Motor neuron (in vitro differentiated cells): ENCODE measurements at regions not wholly inside any gene's neighbourhood (a gene's known extent, or its start where the extent isn't known, plus 50 kb on each side); places are given as distances from the start of the nearest gene placed in this dataset.
A peak's percentile ranks its signal among the peaks of the same experiment; 100 is the strongest.
"Not testable (repeated sequence)": the region's sequence is repeated elsewhere in the genome, so short reads cannot be mapped to it uniquely, and the experiment has no call there.

Source experiments
- ATAC-seq, 8 experiments: fragments of 200-7000 bp; cut with Tn5 transposase; replicated peaks in 6 of 8; 2 replicates each; pipeline ENCODE4 v1.8.0; 2021; ENCODE audit warnings: mild to moderate bottlenecking in 8 of 8, moderate library complexity in 8 of 8
- H3K27ac ChIP-seq, 2 donors: fragments of 250-450 bp; sonication (Bioruptor Pico); 2 replicates each; pipeline ENCODE4 v1.9.0; 2021; ENCODE audit warnings: antibody characterized with exemption in 2 of 2, mild to moderate bottlenecking in 2 of 2, moderate library complexity in 1 of 2
- H3K4me1 ChIP-seq, 2 donors: fragments of 250-450 bp; sonication (Bioruptor Pico); replicated peaks in 1 of 2; 2 replicates each; pipeline ENCODE4 v1.6.1; 2021; ENCODE audit warnings: antibody characterized with exemption in 2 of 2, mild to moderate bottlenecking in 2 of 2, moderate library complexity in 1 of 2
- H3K4me3 ChIP-seq, 5 donors: fragments of 250-450 bp; sonication (Bioruptor Pico); 2 replicates each; pipeline ENCODE4 v1.9.0; 2021; ENCODE audit warnings: antibody characterized with exemption in 5 of 5, mild to moderate bottlenecking in 5 of 5, moderate library complexity in 4 of 5
- WGBS, 10 experiments: fragments of 450-650 bp; shearing (Covaris generic); methylation state at CpG; one replicate each; pipeline ENCODE4 v1.0.0; 2022; 5-methylcytosine and 5-hydroxymethylcytosine counted together
- in situ Hi-C, 9 experiments: fragments of 400-800 bp; cut with MboI; loops; one replicate each; pipeline ENCODE4 v1.15.0; 2021; ENCODE audit warnings: low sequenced_read_pairs in 9 of 9, low pct_unique_long_range_greater_than_20kb in 2 of 9; ENCODE audit not compliant: unreplicated experiment in 9 of 9

DNA sequence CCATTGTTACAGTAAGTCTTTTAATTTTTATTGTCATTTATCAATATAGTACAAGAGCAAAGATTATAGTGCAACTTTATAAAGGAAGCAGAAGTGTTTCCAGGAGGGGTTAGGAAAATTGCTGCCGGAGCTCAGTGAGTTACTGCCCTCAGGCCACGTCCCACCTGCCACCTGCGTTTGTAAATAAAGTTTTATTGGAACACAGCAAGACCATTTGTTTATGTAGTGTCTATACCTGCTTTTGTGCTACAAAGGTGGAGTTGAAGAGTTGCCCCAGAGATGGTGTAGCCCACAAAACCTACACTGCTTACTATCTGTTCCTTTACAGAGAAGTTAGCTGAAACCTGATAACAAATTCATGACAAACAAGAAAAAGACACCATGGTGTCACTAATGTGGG lies 437.8 kb upstream of the B3GAT1 start:
- Histone ChIP-seq H3K27ac (no peak overlapping the region), H3K4me1 (peaks cover 22 to 27% of the 10 kb centered on the region in 2 donors), H3K4me3 (no peak overlapping the region)
- in situ Hi-C loops = no loop called here
- ATAC-seq = no peak
- WGBS, 10 experiments = 0 to 100% (median 81%) methylated on average over 2 to 3 of the region's 3 CpGs; no CpG with 5 or more reads in 2 of the 10 experiments

DNA sequence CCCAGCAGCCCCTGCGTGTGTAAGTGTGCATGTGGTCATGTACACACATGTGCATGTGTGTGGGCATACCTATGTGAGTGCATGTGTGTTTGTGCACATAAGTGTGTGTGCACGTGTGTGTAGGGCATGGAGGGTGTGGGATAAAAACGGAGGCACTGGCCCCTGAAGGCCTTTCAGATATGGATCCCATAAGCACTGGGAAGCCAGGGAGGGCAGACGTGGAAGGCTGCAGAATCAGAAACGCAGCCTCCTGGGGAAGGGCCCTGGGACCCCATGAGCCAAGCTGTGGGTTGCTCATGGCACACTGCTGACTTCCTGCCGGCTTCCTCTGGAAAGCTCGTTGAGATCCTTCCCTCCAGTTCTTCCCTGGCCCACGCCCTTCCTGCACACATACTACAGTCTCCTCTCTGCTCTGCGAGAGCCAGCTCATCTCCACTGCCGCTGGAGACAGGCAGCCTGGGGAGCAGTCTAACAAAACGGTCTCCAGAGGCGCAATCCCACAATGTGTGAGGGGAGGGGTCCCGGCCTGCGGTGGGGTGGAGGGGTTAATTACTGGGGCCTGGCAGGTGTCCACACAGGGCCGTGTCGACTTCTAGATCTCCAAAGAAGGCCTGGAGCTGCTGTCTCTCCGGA lies 435.2 kb upstream of the B3GAT1 start:
- Histone ChIP-seq H3K4me3 (no peak overlapping the region), H3K4me1 (peaks cover 30 to 38% of the 10 kb centered on the region in 2 donors), H3K27ac (no peak overlapping the region)
- WGBS, 10 experiments = 0 to 85% (median 75%) methylated on average over 2 to 4 of the region's 17 CpGs; no CpG with 5 or more reads in 6 of the 10 experiments
- in situ Hi-C loops = no loop called here
- peak in 5 of 8 experiments; percentile 16 to 60 (median 43) for ATAC-seq

DNA sequence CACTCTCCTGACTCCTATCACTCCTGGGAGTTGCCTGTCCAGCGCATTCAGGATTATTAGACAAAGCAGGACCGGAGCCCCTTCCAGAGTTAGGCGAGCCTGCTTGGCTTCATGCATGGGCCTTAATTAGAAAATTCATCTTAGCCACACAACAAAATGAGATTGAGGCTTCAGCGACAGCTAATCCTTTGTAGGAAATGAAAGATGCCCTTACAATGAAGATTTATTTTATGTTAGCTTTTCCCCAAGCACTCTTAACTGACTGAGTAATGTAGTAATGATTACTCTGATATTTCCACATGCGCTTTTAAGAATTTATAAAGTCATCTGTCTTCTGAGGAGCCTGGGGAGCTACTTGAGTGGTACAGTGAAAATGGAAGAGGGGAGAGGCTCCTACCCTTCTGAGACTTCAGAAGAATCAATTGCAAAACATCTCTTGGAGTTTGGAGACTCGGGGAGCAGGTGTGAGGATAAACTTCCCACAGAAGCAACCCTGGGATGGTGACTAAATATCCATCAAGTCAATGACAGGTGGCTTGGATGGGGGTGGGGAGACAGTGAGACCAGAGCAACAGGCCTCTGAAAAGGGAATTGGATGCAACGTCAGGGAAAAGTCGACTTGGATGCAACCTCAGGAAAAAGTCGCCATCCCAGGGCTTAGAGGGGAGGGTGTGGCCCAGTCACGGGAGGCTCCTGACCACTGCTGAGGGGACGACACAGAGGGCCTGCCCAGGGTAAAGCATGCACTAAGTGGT lies 434.5 kb upstream of the B3GAT1 start:
- in situ Hi-C loops = no loop called here
- H3K4me1 ChIP-seq = peaks cover 37 to 45% of the 10 kb centered on the region in 2 donors
- ATAC-seq = peak in 5 of 8 experiments; percentile 50 to 67 (median 58)
- H3K27ac ChIP-seq = no peak overlapping the region
- WGBS, 10 experiments = 16 to 59% (median 35%) methylated on average over 3 to 9 of the region's 11 CpGs; no CpG with 5 or more reads in 1 of the 10 experiments
- no peak overlapping the region for H3K4me3 ChIP-seq

DNA sequence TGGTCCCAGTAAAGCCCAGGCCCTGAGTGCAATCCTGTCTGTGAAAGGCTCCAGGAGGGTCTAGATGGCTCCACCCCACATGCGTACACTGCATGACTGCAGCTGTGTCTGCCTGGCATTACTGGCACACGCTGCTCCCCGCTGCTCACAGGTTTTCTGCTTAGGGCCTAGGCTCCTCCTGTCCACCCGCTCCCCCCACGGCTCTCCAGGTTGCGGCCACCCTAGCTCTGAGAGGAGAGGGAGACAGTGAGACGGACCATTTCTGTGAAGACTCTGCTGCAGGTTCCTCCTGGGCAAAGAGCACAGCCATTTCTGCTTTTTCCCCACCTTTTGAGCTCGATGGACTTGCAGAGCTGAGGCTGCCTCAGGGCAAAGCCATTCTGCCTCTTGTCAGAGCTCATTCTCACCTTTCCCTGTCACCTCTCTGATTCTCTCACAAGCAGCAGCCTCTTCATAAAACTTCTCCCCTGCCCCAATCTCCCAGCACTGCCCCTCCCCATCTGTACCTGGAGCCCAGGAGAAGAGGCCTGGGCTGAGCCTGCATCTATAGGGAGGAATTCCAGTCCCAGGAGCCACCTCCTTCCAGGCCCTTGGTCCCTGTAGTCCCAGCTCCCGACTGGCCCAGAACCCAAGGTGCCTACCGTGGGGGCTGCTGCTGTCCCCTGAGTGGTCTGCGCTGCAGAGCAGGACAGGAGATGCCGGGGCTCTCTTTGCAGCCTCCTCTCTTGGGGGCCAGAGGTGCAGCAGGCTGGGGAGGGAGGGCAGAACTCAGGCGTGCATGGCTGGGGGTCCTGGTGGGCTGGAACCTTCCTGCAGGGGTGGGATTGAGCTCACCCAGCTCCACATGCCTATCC lies 433.7 kb upstream of the B3GAT1 start:
- no peak overlapping the region for H3K4me3 ChIP-seq
- ATAC-seq = peak in 1 of 8 experiments; percentile 30
- 8 to 100% (median 81%) methylated on average over 1 to 8 of the region's 13 CpGs; no CpG with 5 or more reads in 2 of the 10 experiments for whole genome bisulfite sequencing, 10 experiments
- in situ Hi-C loops = no loop called here
- H3K27ac ChIP-seq = no peak overlapping the region
- peaks cover 45 to 52% of the 10 kb centered on the region in 2 donors for H3K4me1 ChIP-seq

DNA sequence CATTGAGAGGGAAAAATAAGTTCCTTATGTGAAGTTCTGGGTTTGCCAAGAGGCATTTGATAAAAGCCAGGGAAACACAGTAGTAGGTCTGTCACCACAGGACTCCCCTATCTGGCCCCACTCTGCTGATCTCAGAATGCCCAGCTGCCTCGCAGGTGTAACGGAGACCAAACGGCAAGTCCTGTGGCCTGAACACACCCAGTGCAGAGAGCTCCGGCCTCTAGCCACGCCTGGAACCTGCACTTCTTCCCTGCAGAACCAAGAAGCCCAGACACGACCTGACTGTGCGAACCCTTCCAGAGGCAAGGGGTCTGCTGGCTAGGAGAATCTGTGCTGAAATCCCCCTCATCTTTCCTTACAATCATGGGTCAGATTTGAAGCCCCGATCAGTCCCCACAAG lies 432.8 kb upstream of the B3GAT1 start:
- Histone ChIP-seq H3K4me3 (no peak overlapping the region), H3K4me1 (peaks cover 50 to 53% of the 10 kb centered on the region in 2 donors), H3K27ac (no peak overlapping the region)
- in situ Hi-C loops = no loop called here
- 25 to 94% (median 71%) methylated on average over 2 to 7 of the region's 8 CpGs; no CpG with 5 or more reads in 5 of the 10 experiments for WGBS, 10 experiments
- no peak for ATAC-seq

DNA sequence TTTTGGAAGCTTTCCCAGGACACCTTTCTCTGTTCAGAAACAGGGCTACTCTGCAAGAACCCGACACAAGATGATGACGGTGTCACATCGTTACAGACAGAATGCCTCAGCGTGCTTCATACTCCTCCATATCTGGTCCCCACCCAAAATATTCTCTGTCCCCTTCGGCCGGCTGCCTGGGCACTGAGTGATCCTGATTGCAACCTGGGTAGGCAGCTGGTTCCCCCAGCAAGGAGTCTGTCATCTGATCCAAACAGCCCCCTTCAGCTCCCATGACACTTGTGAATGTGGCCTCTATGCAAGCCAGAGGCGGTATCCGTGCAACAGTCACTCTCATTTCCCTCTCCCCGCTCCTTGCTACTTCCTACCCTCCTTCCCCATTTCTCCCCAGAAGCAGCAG lies 431.7 kb upstream of the B3GAT1 start:
- in situ Hi-C loops = no loop called here

DNA sequence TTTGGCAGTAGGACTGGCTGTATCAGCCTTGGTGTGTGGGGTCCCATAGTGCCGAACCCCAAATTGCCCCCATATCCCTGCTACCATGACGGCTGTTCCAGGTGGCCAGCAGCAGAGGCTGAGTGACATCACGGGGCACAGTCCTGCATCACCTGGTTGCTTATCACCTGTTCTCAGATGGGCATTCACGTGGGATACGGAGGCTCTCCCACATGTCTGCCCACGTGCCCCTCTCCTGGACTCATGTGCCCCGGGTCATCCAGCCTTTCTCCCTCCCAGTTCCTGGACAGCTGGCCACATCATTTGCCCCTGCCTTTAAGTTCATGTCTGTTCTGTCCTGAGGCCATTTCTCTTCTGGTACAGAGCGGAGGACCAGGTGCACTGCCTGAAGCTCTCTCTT lies 431.0 kb upstream of the B3GAT1 start:
- H3K4me3 ChIP-seq = no peak overlapping the region
- H3K27ac ChIP-seq = no peak overlapping the region
- peaks cover 50 to 53% of the 10 kb centered on the region in 2 donors for H3K4me1 ChIP-seq
- 11 to 97% (median 91%) methylated on average over 2 to 7 of the region's 8 CpGs; no CpG with 5 or more reads in 4 of the 10 experiments for WGBS, 10 experiments
- ATAC-seq = no peak
- in situ Hi-C loops = no loop called here

More for the DNA sequence above, 431.7 kb upstream of the B3GAT1 start:
- no peak overlapping the region for H3K4me3 ChIP-seq
- no peak overlapping the region for H3K27ac ChIP-seq
- WGBS, 10 experiments = 39 to 85% (median 79%) methylated on average over 3 to 9 of the region's 9 CpGs; no CpG with 5 or more reads in 5 of the 10 experiments
- peaks cover 50 to 53% of the 10 kb centered on the region in 2 donors for H3K4me1 ChIP-seq
- no peak for ATAC-seq

DNA sequence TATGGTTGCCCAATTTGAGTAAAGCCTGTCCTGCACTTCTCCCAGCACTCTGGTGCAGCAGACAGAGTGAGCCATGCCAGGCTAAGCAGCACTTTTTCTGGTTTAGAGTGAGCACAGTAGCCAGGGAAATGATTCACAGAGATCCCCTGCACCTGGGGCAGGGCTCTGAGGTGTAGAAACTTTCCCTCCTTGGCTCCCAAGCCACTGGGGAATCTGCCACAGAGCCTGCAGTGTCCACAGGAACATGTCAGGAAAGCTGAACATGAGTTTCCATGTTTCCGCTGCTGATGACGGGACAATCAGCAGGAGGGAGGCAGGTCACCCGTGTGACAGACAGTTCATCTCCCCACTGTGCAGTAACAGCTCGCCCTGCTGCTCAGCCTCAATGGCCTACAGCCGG lies 429.9 kb upstream of the B3GAT1 start:
- H3K27ac ChIP-seq = no peak overlapping the region
- WGBS, 10 experiments = 40 to 100% (median 60%) methylated on average over 1 to 4 of the region's 5 CpGs; no CpG with 5 or more reads in 5 of the 10 experiments
- H3K4me3 ChIP-seq = no peak overlapping the region
- ATAC-seq = peak in 1 of 8 experiments; percentile 32
- H3K4me1 ChIP-seq = peaks cover 40 to 46% of the 10 kb centered on the region in 2 donors
- in situ Hi-C loops = no loop called here

DNA sequence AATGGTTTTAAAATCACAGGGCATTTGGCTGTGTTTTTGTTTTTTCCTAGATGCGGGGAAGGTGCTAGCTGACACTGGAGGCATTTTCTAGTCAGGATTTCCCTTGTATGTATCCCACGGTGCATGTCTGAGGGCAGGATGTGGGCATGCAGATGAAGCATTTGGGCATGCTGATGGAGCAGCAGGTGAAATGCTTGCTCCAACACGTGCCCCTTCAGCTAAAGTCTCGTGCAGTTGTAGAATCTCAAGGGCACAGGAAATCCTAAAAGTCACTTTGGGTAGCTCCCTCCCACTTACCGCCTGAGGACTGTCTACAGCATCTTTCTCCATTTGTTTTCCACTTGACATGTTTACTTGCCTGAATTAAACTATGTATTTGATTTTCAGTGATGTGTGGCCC lies 429.4 kb upstream of the B3GAT1 start:
- Histone ChIP-seq H3K27ac (no peak overlapping the region), H3K4me1 (peaks cover 34 to 40% of the 10 kb centered on the region in 2 donors), H3K4me3 (no peak overlapping the region)
- ATAC-seq = no peak
- in situ Hi-C loops = no loop called here
- 30 to 83% (median 71%) methylated on average over 1 to 5 of the region's 5 CpGs; no CpG with 5 or more reads in 3 of the 10 experiments for WGBS, 10 experiments

DNA sequence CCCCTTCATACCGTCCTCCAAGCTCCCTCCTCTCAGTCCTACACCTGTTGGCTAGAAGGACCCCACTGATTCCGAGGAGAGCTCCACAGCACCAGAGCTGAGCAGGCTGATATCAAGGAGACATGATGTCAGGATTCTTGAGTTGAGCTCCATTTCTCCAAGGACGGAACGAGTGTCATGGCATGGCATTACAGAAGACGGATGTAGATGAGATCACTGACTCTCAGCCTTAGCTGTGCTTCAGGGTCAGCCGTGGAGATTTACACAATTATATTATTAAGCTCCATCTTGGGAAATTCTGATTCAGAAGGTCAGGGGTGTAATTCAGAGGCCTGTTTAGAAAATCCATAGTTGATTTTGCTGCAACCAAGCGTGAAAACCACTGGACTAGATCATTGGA lies 428.9 kb upstream of the B3GAT1 start:
- 12 to 100% (median 61%) methylated on average over 1 to 6 of the region's 7 CpGs for WGBS, 10 experiments
- peak in 5 of 8 experiments; percentile 82 to 91 (median 88) for ATAC-seq
- peaks cover 30 to 38% of the 10 kb centered on the region in 2 donors for H3K4me1 ChIP-seq
- H3K27ac ChIP-seq = no peak overlapping the region
- in situ Hi-C loops = no loop called here
- H3K4me3 ChIP-seq = no peak overlapping the region

DNA sequence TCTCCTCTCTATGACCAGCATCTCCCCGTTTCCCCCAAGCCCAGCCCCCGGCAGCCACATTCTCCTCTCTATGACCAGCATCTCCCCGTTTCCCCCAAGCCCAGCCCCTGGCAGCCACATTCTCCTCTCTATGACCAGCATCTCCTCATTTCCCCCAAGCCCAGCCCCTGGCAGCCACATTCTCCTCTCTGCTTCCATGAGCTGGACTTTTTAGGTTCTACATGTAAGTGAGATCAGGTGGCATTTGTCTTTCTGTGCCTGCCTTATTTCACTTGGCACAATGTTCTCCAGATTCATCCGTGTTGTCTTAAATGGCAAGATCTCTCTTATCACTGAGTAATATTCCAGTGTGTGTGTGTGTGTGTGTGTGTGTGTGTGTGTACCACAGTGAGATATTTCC lies 428.1 kb upstream of the B3GAT1 start:
- ATAC-seq, H3K27ac ChIP-seq, H3K4me3 ChIP-seq, in situ Hi-C loops: not testable (repeated sequence)
- WGBS, 10 experiments = 17 to 100% (median 75%) methylated on average over 1 of the region's 4 CpGs; no CpG with 5 or more reads in 6 of the 10 experiments
- peaks cover 28 to 30% of the 10 kb centered on the region in 2 donors for H3K4me1 ChIP-seq

DNA sequence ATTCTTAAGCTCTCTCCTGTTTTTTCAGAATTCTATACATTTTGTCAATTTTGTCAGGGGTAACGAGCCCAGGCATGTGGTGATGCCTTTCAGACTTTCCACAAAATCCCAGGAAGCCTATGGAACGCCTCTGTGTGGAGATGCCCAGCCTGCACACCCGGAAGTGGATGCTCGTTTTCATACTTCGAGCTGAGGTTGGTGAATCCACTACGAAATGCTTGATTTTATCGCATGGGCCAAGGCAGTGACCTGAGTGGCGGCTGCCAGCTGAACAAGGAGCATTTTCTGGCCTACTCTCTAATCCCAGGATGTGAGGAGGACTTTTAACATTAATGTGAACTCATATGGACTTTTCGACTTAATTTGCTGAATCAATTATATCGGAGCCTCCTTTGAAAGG lies 426.7 kb upstream of the B3GAT1 start:
- 0 to 92% (median 63%) methylated on average over 1 to 9 of the region's 10 CpGs; no CpG with 5 or more reads in 3 of the 10 experiments for WGBS, 10 experiments
- no peak for ATAC-seq
- in situ Hi-C loops = no loop called here
- Histone ChIP-seq H3K4me3 (no peak overlapping the region), H3K27ac (no peak overlapping the region), H3K4me1 (peaks cover 20 to 26% of the 10 kb centered on the region in 2 donors)

DNA sequence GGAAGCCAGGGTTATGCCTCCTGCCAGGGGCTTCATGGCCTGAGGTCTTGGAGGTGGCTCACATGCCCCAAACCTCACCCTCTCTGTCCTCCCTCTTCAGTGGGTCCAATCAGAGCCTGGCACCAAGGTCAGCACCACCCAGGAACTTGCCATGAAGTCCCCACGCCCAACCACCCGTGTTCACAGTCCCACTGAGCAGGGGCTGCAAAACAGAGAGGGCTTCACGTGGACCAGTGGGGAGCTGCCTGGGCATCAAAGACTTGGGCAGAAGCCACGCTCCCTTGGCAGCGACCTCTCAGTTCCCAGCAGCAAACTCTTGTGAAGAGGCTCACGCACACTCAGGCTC lies 425.8 kb upstream of the B3GAT1 start:
- WGBS, 10 experiments = 13 to 100% (median 64%) methylated on average over 1 to 3 of the region's 6 CpGs; no CpG with 5 or more reads in 6 of the 10 experiments
- Histone ChIP-seq H3K4me3 (no peak overlapping the region), H3K27ac (no peak overlapping the region), H3K4me1 (peaks cover 16 to 26% of the 10 kb centered on the region in 2 donors)
- in situ Hi-C loops = no loop called here
- no peak for ATAC-seq
